GM12865 (cell line): ENCODE measurements at regions not wholly inside any gene's neighbourhood (a gene's known extent, or its start where the extent isn't known, plus 50 kb on each side); places are given as distances from the start of the nearest gene placed in this dataset.

Experiments
- DNase-seq: peaks from one replicate; pipeline ENCODE4 v3.0.0; 2010; ENCODE audit warnings: low read depth
- H3K4me3 ChIP-seq: 2 replicates; pipeline ENCODE4 v1.5.1; 2011; ENCODE audit warnings: mild to moderate bottlenecking, low read depth, low read length, control low read depth
- CTCF ChIP-seq: IDR thresholded peaks from 2 replicates; pipeline ENCODE4 v1.5.1; 2011; ENCODE audit warnings: low read length, control low read depth, low read depth, inconsistent platforms; ENCODE audit not compliant: insufficient read depth; ENCODE audit errors: missing control alignments

GRCh38 chr5:60517094-60517694 is 182.8 kb downstream of the DEPDC1B start:
- H3K4me3 ChIP-seq: no peak overlapping the region
- no peak for DNase-seq
- no peak for TF ChIP-seq CTCF

GRCh38 chr5:60516688-60517087 is 183.3 kb downstream of the DEPDC1B start:
- no peak for TF ChIP-seq CTCF
- DNase-seq: no peak
- no peak overlapping the region for H3K4me3 ChIP-seq

GRCh38 chr5:60514152-60514551 is 185.8 kb downstream of the DEPDC1B start:
- no peak overlapping the region for H3K4me3 ChIP-seq
- no peak for DNase-seq
- no peak for TF ChIP-seq CTCF

- no peak for DNase-seq
- no peak overlapping the region for H3K4me3 ChIP-seq
- TF ChIP-seq CTCF: no peak
Observed at GRCh38 chr5:60512117-60512516, 187.8 kb downstream of the DEPDC1B start.

- TF ChIP-seq CTCF: no peak
- no peak for DNase-seq
- H3K4me3 ChIP-seq: no peak overlapping the region
Observed at GRCh38 chr5:60510663-60511062, 189.3 kb downstream of the DEPDC1B start.

GRCh38 chr5:60510049-60510448 is 189.9 kb downstream of the DEPDC1B start:
- DNase-seq: peak; percentile 18
- no peak overlapping the region for H3K4me3 ChIP-seq
- TF ChIP-seq CTCF: no peak

GRCh38 chr5:60509519-60509918 is 190.4 kb downstream of the DEPDC1B start:
- DNase-seq: no peak
- no peak overlapping the region for H3K4me3 ChIP-seq
- TF ChIP-seq CTCF: no peak
